Stomach (tissue), 8 donors: ENCODE measurements at regions not wholly inside any gene's neighbourhood (a gene's known extent, or its start where the extent isn't known, plus 50 kb on each side); places are given as distances from the start of the nearest gene placed in this dataset.

Experiments used
- DNase-seq, 2 donors: peaks; one replicate each; pipeline versions ENCODE4 v3.0.0 to v3.0.0-alpha.2; 2013 to 2019
- H3K27ac ChIP-seq, 5 donors: fragments of 200-600 bp in 4 of 5; sonication (generic) in 4 of 5; one replicate each; pipeline ENCODE4 v1.5.1; 2013 to 2019; ENCODE audit warnings: mild to moderate bottlenecking in 1 of 5, moderate library complexity in 1 of 5
- H3K27me3 ChIP-seq, 3 donors: fragments of 200-600 bp; sonication (generic); one replicate each; pipeline ENCODE4 v1.5.1; 2017 to 2019; ENCODE audit warnings: mixed run types in 1 of 3
- H3K36me3 ChIP-seq, 4 donors: fragments of 200-600 bp; sonication (generic); 1 replicate in 3 of 4; 2 replicates in 1 of 4; pipeline ENCODE4 v1.5.1; 2016 to 2019
- H3K4me1 ChIP-seq, 4 donors: fragments of 200-600 bp; sonication (generic); one replicate each; pipeline ENCODE4 v1.5.1; 2016 to 2019
- H3K4me3 ChIP-seq, 4 donors: fragments of 200-600 bp; sonication (generic) in 3 of 4; one replicate each; pipeline ENCODE4 v1.5.1; 2016 to 2019; ENCODE audit warnings: mild to moderate bottlenecking in 1 of 4
- H3K9me3 ChIP-seq, 4 donors: fragments of 200-600 bp; sonication (generic); one replicate each; pipeline ENCODE4 v1.5.1; 2016 to 2019
- EP300 ChIP-seq: sonication (generic); formaldehyde crosslinking; IDR thresholded peaks from one replicate; pipeline ENCODE4 v1.6.1; 2017; ENCODE audit warnings: antibody characterized with exemption
- POLR2A ChIP-seq, 4 donors: fragments of 450-650 bp; IDR thresholded peaks; one replicate each; pipeline ENCODE4 v1.6.1; 2016; ENCODE audit warnings: antibody characterized with exemption in 4 of 4, control low read depth in 2 of 4, mild to moderate bottlenecking in 1 of 4, moderate library complexity in 1 of 4
- POLR2AphosphoS5 ChIP-seq, 3 donors: sonication (generic); formaldehyde crosslinking; IDR thresholded peaks; one replicate each; pipeline ENCODE4 v1.6.1; 2016; ENCODE audit warnings: antibody characterized with exemption in 3 of 3
- WGBS, 5 donors: extraction: QIAGEN DNeasy Blood & Tissue Kit in 3 of 5; methylation state at CpG; one replicate each; pipeline versions ENCODE4 v1.1.5 to v1.1.7; 2013 to 2018; 5-methylcytosine and 5-hydroxymethylcytosine counted together
- intact Hi-C: fragments of 100-400 bp; cut with DNase I; formaldehyde crosslinking; loops from one replicate; pipeline ENCODE4 v1.15.1; 2023; ENCODE audit warnings: low total_unique reads
- TF ChIP-seq, protein P1 (sequence below), 7 experiments: fragments of 450-650 bp in 4 of 7; fragments of 200-600 bp in 3 of 7; sonication (generic) in 3 of 7; IDR thresholded peaks; one replicate each; pipeline ENCODE4 v1.5.1; 2016 to 2019; ENCODE audit warnings: antibody characterized with exemption in 7 of 7, control low read depth in 2 of 7, mild to moderate bottlenecking in 1 of 7
- donor health status: healthy with polysubstance abuse.
- donor health status: Bipolar disorder and iron deficiency.
- donor health status: healthy.

GRCh38 chr12:115273456-115273855, 589.5 kb upstream of the TBX3 start:
- no peak overlapping the region for H3K4me3 ChIP-seq
- WGBS, 5 donors, result 79 to 93% (median 91%) methylated on average over 2 of the region's 2 CpGs
- H3K4me1 ChIP-seq, result no peaks in the 10 kb centered on the region
- H3K27ac ChIP-seq, result no peak overlapping the region
- no peaks in the 10 kb centered on the region for H3K9me3 ChIP-seq
- intact Hi-C loops, result no loop called here
- H3K36me3 ChIP-seq, result no peaks in the 10 kb centered on the region
- no peak for DNase-seq
- H3K27me3 ChIP-seq, result no peaks in the 10 kb centered on the region
- TF ChIP-seq POLR2A (IDR thresholded peaks at IDR 0.05), result no peak
- no peak for TF ChIP-seq EP300

- no peak overlapping the region for H3K27ac ChIP-seq
- DNase-seq, result no peak
- intact Hi-C loops, result no loop called here
- WGBS, 5 donors, result 79 to 83% (median 81%) methylated on average over 4 of the region's 4 CpGs
- H3K4me3 ChIP-seq, result no peak overlapping the region
- no peaks in the 10 kb centered on the region for H3K9me3 ChIP-seq
- H3K4me1 ChIP-seq, result no peaks in the 10 kb centered on the region
- TF ChIP-seq POLR2AphosphoS5 (IDR thresholded peaks at IDR 0.05) (no peak), POLR2A (IDR thresholded peaks at IDR 0.05) (no peak), EP300 (no peak)
- TF ChIP-seq, protein P1, sequence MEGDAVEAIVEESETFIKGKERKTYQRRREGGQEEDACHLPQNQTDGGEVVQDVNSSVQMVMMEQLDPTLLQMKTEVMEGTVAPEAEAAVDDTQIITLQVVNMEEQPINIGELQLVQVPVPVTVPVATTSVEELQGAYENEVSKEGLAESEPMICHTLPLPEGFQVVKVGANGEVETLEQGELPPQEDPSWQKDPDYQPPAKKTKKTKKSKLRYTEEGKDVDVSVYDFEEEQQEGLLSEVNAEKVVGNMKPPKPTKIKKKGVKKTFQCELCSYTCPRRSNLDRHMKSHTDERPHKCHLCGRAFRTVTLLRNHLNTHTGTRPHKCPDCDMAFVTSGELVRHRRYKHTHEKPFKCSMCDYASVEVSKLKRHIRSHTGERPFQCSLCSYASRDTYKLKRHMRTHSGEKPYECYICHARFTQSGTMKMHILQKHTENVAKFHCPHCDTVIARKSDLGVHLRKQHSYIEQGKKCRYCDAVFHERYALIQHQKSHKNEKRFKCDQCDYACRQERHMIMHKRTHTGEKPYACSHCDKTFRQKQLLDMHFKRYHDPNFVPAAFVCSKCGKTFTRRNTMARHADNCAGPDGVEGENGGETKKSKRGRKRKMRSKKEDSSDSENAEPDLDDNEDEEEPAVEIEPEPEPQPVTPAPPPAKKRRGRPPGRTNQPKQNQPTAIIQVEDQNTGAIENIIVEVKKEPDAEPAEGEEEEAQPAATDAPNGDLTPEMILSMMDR (IDR thresholded peaks at IDR 0.05), result no peak
- H3K36me3 ChIP-seq, result no peaks in the 10 kb centered on the region
- H3K27me3 ChIP-seq, result no peaks in the 10 kb centered on the region
Measured at GRCh38 chr12:115268451-115268850, 584.5 kb upstream of the TBX3 start.

- Histone ChIP-seq H3K27ac (no peak overlapping the region), H3K9me3 (no peaks in the 10 kb centered on the region), H3K27me3 (no peaks in the 10 kb centered on the region), H3K4me1 (no peaks in the 10 kb centered on the region), H3K4me3 (no peak overlapping the region), H3K36me3 (no peaks in the 10 kb centered on the region)
- TF ChIP-seq POLR2AphosphoS5 (IDR thresholded peaks at IDR 0.05) (no peak), EP300 (no peak), POLR2A (IDR thresholded peaks at IDR 0.05) (no peak)
- TF ChIP-seq, protein P1 (IDR thresholded peaks at IDR 0.05), result no peak
- WGBS, 5 donors, result 79 to 95% (median 90%) methylated on average over 3 of the region's 3 CpGs
- DNase-seq, result no peak
- intact Hi-C loops, result no loop called here
Measured at GRCh38 chr12:115267891-115268290, 583.9 kb upstream of the TBX3 start.

DNA sequence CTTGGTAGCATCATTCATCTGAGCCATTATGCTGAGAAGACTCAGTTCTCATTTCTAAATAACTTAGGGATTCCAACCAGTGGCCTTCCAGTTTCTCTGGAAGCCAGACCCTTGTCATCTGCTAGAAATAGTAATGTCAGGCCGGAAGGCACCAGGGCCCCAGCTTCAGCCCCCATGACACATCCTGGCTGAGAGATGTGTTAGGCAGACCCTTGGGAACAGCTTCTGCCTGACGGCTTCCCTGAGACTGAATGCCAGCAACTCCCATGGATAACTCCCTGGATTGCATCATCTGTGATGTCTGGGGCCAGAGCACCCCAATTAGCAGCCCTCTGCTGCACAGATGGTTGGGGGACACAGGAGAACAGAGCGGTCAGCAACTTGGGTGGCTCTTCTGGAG, 583.5 kb upstream of the TBX3 start:
- intact Hi-C loops, result no loop called here

DNA sequence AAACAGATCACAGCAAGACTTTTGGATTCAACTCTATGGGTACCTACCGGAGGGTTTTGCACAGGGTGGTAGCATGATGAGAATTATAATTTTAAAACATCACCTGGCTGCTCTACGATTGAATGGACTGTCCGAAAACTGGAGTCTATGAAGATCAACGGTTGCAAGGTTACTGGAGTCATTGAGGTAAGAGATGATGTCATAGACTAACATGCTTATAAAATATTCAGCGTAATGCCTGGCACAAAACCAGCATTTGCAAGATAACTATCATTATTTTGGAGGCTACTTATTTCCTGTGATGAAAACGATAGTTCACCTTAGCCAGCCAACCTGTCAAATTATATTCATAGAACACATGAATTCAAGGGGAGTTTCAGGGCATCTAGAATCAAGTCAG, 580.6 kb upstream of the TBX3 start:
- no peaks in the 10 kb centered on the region for H3K36me3 ChIP-seq
- no peak overlapping the region for H3K27ac ChIP-seq
- no peaks in the 10 kb centered on the region for H3K9me3 ChIP-seq
- no peak overlapping the region for H3K4me3 ChIP-seq
- intact Hi-C loops, result no loop called here
- peaks cover 0 to 6% (median 0%) of the 10 kb centered on the region in 4 donors for H3K4me1 ChIP-seq
- TF ChIP-seq POLR2A (IDR thresholded peaks at IDR 0.05) (no peak), EP300 (no peak), POLR2AphosphoS5 (IDR thresholded peaks at IDR 0.05) (no peak)
- TF ChIP-seq, protein P1 (IDR thresholded peaks at IDR 0.05), result no peak
- DNase-seq, result no peak
- H3K27me3 ChIP-seq, result no peaks in the 10 kb centered on the region
- 79 to 93% (median 85%) methylated on average over 6 of the region's 6 CpGs for WGBS, 5 donors

More for the DNA sequence above, 583.5 kb upstream of the TBX3 start:
- H3K4me1 ChIP-seq, result no peaks in the 10 kb centered on the region
- TF ChIP-seq POLR2AphosphoS5 (IDR thresholded peaks at IDR 0.05) (no peak), POLR2A (IDR thresholded peaks at IDR 0.05) (no peak), EP300 (no peak)
- TF ChIP-seq, protein P1 (IDR thresholded peaks at IDR 0.05), result no peak
- H3K27ac ChIP-seq, result no peak overlapping the region
- H3K4me3 ChIP-seq, result no peak overlapping the region
- peak in 1 of 2 donors; percentile 36 for DNase-seq
- H3K36me3 ChIP-seq, result no peaks in the 10 kb centered on the region
- 78 to 94% (median 84%) methylated on average over 2 to 3 of the region's 3 CpGs for WGBS, 5 donors
- H3K9me3 ChIP-seq, result no peaks in the 10 kb centered on the region
- H3K27me3 ChIP-seq, result no peaks in the 10 kb centered on the region
